NCI-H2029 (cell line): ENCODE measurements at regions not wholly inside any gene's neighbourhood (a gene's known extent, or its start where the extent isn't known, plus 50 kb on each side); places are given as distances from the start of the nearest gene placed in this dataset.
"Not testable (repeated sequence)": the region's sequence is repeated elsewhere in the genome, so short reads cannot be mapped to it uniquely, and the experiment has no call there.

Source experiments
- DNase-seq: peaks from one replicate; lab custom pipeline; 2025; lab: John Stamatoyannopoulos, UW

GRCh38 chr21:27769763-27770162 is 802.9 kb upstream of the ADAMTS5 start:
- no peak for DNase-seq

DNA sequence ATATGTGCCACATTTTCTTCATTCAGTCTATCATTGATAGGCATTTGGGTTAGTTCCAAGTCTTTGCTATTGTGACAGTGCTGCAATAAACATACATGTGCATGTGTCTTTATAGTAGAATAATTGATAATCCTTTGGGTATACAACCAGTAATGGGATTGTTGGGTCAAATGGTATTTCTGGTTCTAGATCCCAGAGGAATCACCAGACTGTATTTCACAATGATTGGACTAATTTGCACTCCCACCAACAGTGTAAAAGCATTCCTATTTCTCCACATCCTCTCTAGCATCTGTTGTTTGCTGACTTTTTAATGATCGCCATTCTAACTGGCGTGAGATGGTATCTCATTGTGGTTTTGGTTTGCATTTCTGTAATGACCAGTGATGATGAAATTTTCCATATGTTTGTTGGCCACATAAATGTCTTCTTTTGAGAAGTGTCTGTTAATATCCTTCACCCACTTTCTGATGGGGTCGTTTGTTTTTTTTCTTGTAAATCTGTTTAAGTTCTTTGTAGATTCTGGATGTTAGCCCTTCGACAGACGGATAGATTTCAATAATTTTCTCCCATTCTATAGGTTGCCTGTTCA is 801.3 kb upstream of the ADAMTS5 start:
- DNase-seq = not testable (repeated sequence)

DNA sequence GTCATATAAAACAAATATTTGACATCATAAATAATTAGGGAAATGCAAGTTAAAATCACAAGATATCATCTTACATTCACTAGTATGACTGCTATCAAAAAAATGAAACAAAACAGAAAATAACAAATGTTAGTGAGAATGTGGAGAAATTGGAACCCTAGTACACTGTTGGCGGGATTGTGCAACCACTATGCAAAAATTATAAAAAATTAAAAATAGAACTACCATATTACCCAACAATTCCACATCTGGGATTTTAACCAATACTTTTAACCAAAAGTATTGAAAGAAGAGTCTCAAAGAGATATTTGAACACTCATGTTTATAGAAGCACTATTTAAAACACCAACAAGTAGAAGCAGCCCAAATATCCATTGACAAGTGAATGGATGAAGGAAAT is 797.2 kb upstream of the ADAMTS5 start:
- no peak for DNase-seq

- no peak for DNase-seq
Observed at GRCh38 chr21:27761623-27762022, 794.7 kb upstream of the ADAMTS5 start.

DNA sequence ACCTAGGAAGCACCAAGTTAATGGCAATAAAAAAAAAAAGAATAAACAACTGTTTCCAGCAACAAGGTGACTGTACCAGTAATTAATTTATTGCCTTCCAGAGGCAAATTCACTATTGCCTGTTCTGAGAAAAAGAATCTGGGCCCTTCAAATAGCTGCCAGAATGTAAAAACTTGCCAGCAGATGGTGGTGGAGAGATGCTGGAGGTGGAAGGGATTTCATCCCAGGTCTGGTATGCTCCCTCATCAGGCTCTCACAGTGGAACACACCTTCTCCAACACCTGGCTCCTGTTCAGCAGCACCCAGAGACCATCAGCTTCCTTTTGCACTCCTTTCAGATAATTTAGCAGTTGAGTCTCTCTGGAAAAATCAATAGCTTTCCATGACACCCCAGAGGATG is 792.9 kb upstream of the ADAMTS5 start:
- no peak for DNase-seq

DNA sequence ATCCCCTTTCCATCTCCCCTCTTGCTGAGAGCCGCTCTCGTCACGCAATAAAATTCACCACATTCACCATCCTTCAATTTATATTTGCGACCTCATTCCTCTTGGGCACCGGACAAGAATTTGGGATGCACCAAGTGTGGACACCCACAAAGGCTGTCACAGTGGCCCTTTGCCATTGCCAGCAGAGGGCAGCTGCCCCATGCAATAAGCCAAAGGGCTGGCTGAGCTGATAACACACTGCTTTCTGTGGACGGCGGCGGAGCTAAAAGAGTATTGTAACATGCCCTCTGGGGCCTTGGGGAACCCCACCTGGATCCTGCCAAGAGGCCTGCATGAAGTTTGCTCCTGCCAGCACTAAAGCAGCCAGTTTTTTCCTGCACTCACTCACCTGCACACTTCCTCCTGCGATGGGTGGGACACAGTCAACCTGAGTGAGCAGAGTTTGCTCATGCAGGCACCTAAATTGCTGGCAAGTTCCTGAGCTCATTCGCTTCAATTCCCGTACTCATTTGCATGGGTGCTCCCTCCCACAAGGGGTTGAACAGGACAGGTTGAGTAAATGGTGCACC is 792.3 kb upstream of the ADAMTS5 start:
- no peak for DNase-seq

GRCh38 chr21:27756191-27756590 is 789.3 kb upstream of the ADAMTS5 start:
- DNase-seq = no peak

- DNase-seq = no peak
Observed at GRCh38 chr21:27743971-27744564, 777.2 kb upstream of the ADAMTS5 start.

- DNase-seq = no peak
Observed at GRCh38 chr21:27741736-27742135, 774.8 kb upstream of the ADAMTS5 start.

DNA sequence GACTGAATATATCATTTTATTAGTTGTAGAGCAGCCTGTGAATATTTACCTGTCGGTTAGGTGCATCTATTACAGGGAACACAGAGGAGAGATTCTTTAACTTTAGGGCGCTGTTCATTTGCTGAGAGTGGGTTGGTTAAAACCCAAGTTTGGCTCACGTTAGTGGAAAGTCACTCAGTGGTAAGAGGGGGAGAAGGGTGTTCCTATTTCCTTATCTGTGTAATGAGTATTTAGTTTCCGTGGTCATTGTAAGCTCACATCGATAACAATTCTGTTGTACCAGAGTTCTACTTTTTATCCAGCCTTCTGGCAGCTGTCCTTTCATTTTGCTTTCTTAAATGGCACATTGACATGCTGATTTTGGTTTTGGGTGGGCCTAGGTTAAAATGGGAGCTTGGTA is 773.2 kb upstream of the ADAMTS5 start:
- no peak for DNase-seq

DNA sequence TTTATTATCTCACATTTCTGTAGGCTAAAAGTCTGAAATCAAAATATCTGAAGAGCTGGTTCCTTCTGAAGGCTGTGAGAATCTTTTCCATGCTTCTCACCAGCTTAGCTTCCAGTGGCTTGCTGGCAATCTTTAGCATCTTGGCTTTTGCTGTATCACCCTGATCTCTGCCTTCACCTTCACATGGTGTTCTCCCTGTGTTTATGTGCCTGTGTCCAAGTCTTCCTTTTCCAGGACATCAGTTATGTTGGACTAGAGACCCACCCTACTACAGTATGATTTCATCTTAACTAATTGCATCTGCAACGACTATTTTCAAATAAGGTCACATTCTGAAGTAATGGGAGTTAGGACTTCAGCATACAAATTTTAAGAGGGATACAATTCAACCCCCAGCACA is 772.3 kb upstream of the ADAMTS5 start:
- DNase-seq = no peak

DNA sequence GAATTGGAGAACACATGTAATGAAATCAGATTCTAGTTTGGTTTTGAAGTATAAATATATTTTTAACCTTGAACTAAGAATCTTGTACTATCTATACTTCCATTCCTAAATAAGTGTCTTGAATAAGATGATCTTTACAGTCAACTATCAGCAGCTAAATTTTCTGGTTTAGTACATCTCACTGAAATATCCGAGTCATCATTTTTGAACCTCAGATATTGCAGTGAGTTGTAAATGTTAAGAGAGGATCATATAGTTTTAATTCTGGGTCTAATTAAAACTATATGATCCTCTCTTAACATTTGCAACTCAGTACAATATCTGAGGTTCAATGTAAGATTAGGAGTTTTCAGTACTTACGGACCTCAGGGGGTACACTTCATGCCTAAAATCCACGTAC is 768.8 kb upstream of the ADAMTS5 start:
- no peak for DNase-seq

DNA sequence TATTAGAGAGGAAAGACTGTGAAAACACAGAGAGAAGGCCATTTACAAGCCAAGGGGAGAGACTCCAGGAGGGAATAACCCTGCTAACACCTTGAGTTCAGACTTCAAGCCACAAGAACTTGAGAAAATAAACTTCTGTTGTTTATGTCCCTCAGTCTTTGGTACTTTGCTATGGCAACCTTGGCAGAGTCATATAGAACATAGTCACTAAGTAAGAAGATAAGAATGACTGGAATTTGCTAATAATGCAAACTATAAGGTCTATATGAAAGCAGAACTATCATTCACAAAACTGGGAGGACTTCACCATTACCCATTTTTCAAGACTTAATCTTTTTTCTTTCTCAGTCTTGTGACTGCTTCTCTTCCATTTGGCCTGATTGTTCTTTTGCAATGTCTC is 767.3 kb upstream of the ADAMTS5 start:
- no peak for DNase-seq

- DNase-seq = no peak
Observed at GRCh38 chr21:27725916-27726315, 759.0 kb upstream of the ADAMTS5 start.

- DNase-seq = no peak
Observed at GRCh38 chr21:27722095-27722494, 755.2 kb upstream of the ADAMTS5 start.

- DNase-seq = no peak
Observed at GRCh38 chr21:27721675-27722074, 754.8 kb upstream of the ADAMTS5 start.

DNA sequence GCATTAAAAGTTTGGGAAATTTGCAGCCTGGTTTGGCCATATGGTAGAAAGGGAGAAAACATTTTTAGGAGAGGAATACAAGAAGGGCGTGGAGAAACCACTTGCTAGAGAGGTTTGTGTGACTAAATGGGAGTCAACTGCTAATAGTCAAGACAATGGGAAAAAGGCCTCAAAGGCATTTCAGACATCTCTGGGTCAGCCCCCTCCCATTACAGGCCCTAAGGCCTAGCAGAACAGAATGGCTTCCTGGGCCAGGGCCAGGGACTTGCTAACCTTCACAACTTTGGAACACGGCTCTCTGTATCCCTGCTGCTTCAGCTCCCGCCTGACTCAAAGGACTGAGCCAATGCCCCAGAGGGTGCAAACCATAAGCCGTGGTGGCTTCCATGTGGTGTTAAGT is 752.3 kb upstream of the ADAMTS5 start:
- no peak for DNase-seq

DNA sequence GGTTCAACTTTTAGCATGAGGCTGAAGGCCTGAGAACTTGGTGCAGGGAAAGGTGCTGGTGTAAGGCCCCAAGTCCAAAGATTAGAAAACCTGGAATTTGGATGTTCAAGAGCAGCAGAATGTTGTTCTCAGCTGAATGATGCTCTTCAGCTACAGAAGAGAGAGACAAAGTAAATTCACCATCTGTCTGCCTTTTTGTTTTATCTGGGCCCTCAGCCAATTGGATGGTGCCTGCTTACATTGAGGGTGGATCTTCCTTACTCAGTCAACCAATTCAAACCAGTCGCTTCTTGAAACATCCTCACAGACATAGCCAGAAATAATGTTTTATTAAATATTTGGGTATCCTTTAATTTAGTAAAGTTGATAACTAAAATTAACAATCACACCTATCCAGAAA is 748.2 kb upstream of the ADAMTS5 start:
- DNase-seq = no peak

DNA sequence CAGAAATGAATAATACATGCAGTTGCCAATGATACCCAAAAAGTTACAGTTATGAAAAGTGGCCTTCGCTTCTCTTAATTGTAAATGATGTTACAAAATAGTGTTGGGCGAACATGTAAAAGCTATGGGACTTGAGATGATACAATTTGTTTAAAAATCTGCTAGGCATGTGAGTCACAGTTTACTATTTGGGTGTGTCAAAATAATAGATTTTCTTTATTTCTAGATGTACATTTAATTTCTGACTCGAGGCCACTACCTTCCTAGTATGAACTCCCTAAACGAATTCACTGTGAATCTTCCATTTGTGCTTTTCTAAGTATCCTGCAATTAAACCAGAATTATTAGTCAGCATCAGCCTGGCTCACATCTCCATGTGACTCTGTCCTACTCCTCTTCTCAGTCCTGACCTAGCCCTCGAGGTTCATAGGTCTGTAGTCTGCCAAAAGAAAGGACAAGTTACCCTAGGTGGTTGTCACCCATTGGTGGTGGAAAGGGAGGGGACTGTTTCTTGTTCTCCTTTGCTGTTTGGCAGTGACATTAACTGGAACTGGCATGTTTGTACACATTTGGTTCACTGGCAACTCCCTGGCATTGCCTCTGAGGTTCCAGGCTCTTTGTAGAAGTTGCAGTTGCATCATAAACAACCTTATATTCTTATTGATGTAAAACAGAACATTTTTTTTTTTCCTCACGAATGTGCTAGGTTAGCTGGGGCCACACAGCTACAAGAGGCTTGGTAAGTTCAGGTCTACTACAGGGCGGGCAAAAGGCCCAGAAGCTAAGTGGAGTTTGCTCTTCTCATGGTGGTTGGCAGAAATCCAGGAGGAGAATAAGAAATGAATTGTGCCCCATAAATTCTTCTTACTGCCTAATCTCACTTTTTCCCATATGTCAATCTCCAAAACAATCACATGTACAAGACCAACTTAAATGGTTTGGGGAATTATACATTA is 746.5 kb upstream of the ADAMTS5 start:
- DNase-seq = no peak

DNA sequence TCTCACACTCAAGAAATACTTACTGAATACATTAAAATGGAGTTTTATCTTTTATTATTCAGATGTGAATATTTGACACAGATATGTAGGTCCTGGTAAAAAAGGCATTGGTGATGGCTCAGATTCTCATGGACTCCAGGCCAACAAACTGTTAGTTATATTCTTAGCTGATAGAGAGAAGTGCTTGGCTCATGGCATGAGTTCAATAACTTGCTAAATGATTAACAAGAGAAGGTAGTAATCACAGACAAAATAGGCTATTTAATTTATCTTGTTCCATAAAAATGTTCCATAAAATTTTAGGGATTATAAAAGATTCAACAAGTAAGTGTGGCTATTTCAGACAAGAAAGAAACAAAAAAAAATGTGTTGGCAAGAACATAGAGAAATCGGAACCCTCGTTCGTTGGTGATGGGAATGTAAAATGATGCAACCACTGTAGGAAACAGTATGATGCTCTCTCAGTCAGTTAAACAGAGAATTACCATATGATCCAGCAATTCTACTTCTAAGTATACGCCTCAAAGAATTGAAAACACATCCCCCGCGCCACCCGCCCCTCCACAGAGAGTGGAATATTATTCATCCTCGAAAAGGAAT is 737.8 kb upstream of the ADAMTS5 start:
- DNase-seq = no peak

- no peak for DNase-seq
Observed at GRCh38 chr21:27703791-27704190, 736.9 kb upstream of the ADAMTS5 start.

DNA sequence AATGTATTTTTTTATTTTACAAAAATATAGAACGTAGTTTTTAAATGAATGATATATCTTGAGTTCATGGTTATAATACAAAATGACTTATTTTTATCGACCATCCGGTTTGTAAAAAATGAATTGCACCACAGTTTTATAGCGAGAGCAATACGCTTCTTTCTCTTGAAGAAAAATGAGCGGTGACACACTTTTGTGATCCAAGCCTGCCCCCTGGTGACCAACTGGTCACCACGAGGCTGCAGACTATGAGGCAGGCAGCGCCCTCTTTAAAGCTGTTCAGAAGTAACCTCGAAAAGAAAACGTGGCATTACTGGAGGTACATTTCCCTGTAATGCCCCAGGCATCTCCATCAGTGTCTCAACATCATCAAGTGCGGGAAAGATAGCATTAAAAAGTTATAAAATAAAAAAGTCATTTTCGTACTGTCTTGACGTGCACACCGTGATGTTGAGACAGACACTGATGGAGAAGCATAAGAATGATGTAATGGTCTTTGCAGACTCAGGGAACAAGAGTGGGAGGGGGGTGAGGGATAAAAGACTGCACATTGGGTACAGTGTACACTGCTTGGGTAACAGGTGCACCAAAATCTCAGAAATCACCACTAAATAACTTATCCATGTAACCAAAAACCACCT is 734.2 kb upstream of the ADAMTS5 start:
- no peak for DNase-seq
